Nephron progenitor cell (in vitro differentiated cells): ENCODE measurements at regions not wholly inside any gene's neighbourhood (a gene's known extent, or its start where the extent isn't known, plus 50 kb on each side); places are given as distances from the start of the nearest gene placed in this dataset.

Experiments used
- DNase-seq: peaks from one replicate; pipeline ENCODE4 v3.0.0; 2021
- H3K27ac Mint-ChIP-seq: 2 replicates; pipeline ENCODE4 v1.8.0; 2021; ENCODE audit warnings: mild to moderate bottlenecking, moderate library complexity, mixed read lengths
- H3K27me3 Mint-ChIP-seq: 2 replicates; pipeline ENCODE4 v1.8.0; 2021; ENCODE audit warnings: mild to moderate bottlenecking, low read depth, mixed read lengths; ENCODE audit not compliant: poor library complexity
- H3K36me3 Mint-ChIP-seq: 2 replicates; pipeline ENCODE4 v1.8.0; 2021; ENCODE audit warnings: low read depth, mixed read lengths
- H3K4me1 Mint-ChIP-seq: 2 replicates; pipeline ENCODE4 v1.8.0; 2021; ENCODE audit warnings: mixed read lengths
- H3K4me3 Mint-ChIP-seq: 2 replicates; pipeline ENCODE4 v1.8.0; 2021; ENCODE audit warnings: mild to moderate bottlenecking, moderate library complexity, mixed read lengths
- H3K9me3 Mint-ChIP-seq: 2 replicates; pipeline ENCODE4 v1.8.0; 2021; ENCODE audit warnings: mild to moderate bottlenecking, moderate library complexity, mixed read lengths
- TF ChIP-seq, protein P1 (sequence below): fragments of 200-600 bp; sonication (generic); IDR thresholded peaks from 2 replicates; pipeline ENCODE4 v1.5.0; 2021; ENCODE audit warnings: antibody characterized with exemption

GRCh38 chr10:94264085-94264484, 98.7 kb downstream of the NOC3L start:
- H3K4me3 Mint-ChIP-seq = no peak overlapping the region
- TF ChIP-seq, protein P1, sequence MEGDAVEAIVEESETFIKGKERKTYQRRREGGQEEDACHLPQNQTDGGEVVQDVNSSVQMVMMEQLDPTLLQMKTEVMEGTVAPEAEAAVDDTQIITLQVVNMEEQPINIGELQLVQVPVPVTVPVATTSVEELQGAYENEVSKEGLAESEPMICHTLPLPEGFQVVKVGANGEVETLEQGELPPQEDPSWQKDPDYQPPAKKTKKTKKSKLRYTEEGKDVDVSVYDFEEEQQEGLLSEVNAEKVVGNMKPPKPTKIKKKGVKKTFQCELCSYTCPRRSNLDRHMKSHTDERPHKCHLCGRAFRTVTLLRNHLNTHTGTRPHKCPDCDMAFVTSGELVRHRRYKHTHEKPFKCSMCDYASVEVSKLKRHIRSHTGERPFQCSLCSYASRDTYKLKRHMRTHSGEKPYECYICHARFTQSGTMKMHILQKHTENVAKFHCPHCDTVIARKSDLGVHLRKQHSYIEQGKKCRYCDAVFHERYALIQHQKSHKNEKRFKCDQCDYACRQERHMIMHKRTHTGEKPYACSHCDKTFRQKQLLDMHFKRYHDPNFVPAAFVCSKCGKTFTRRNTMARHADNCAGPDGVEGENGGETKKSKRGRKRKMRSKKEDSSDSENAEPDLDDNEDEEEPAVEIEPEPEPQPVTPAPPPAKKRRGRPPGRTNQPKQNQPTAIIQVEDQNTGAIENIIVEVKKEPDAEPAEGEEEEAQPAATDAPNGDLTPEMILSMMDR = no peak
- H3K4me1 Mint-ChIP-seq = no peaks in the 10 kb centered on the region
- H3K27ac Mint-ChIP-seq = no peak overlapping the region
- no peak for DNase-seq
- H3K36me3 Mint-ChIP-seq = no peaks in the 10 kb centered on the region
- peaks cover 6% of the 10 kb centered on the region for H3K27me3 Mint-ChIP-seq
- no peaks in the 10 kb centered on the region for H3K9me3 Mint-ChIP-seq

DNA sequence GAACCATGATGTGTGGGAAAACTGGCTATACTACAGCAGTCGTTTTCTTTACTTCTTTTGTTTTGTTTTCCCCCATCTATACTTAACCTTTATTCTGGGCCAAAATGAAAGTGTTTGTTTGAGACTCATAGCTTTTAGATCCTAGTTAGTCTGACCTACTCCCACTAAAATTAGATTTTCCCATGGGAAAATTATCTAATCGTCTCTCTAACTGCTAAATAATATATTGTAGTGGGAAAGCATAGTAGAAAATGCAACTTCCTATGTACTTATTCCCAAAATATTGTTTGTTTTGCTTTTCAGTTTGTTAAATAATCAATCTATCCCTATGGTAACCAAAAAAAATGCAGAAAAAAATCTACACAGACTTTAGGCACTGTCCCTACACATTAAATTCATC, 96.6 kb downstream of the NOC3L start:
- TF ChIP-seq, protein P1 = no peak
- Mint-ChIP-seq H3K36me3 (peaks cover 3% of the 10 kb centered on the region), H3K27me3 (peaks cover 6% of the 10 kb centered on the region), H3K4me1 (no peaks in the 10 kb centered on the region), H3K9me3 (peaks cover 5% of the 10 kb centered on the region), H3K4me3 (no peak overlapping the region), H3K27ac (no peak overlapping the region)
- no peak for DNase-seq

DNA sequence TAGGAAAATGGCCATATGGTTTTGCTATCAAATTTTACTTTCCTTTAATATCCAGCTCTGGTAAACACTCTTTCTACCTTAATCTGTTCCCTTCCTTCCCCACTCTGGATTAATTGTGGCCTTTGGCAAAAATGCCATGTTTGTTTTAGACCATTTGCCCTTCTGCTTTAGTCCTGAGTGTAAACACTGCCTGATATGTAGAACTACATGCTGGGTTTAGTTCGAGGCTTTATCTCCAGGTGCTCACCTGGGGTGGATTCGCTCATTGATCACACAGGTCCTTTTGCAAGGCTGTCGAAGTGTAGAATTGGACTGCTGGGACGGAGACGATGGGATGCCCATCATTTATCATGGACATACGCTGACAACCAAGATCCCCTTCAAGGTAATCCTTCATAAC, 94.1 kb downstream of the NOC3L start:
- TF ChIP-seq, protein P1 = no peak
- DNase-seq = no peak
- Mint-ChIP-seq H3K36me3 (peaks cover 27% of the 10 kb centered on the region), H3K27ac (no peak overlapping the region), H3K27me3 (peaks cover 11% of the 10 kb centered on the region), H3K4me3 (no peak overlapping the region), H3K9me3 (peaks cover 28% of the 10 kb centered on the region), H3K4me1 (no peaks in the 10 kb centered on the region)

DNA sequence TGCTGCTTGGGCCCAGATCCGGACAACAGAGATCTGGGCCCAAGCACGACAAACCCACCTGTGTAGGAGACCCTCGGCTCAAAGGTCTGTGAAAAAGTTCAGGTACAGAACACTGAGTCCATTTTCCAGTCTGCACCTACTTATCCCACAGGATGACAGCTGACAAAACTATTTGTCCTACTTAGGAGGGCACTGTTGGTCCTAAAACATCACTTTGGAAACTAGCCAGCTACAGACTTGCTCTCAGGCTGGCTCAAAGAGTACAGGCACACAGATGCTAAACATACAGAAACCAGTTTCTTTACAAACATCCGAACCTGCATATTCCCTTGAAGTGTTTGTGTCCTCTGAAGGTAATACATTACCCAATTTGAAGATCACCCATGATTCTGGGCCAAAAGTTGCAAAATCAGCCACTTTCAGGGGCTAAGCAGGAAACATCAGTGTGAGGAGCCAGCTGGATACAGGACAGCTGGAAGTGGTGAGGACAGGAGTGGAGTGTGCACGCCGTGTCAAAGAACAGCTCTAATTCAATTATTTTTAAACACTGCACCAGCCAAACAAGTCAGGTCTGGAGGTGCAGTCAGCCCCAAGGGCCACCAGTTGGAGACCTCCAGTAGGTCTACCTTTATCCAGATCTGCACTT, 88.5 kb downstream of the NOC3L start:
- Mint-ChIP-seq H3K27me3 (peaks cover 5% of the 10 kb centered on the region), H3K4me1 (no peaks in the 10 kb centered on the region), H3K27ac (no peak overlapping the region), H3K4me3 (no peak overlapping the region), H3K9me3 (peaks cover 30% of the 10 kb centered on the region), H3K36me3 (peaks cover 29% of the 10 kb centered on the region)
- TF ChIP-seq, protein P1 = no peak
- no peak for DNase-seq

DNA sequence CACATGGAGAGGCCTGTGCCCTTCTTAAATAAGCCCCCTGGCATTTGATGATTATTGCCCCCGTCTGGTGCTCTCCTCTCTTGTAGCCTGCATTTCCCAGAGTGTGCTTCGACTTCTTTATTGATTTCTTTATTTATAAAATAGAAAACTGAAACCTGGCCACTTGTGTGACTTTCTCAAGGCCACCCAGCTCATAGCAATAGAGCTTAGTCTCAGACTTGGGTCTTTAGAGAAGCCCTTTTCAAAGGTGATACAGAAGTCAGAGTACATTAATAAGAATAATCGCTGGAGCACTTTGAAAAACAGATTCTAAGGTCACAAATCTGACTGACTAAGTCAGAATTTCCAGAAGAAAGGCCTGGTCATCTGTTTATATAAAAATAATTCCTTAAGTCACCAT, 86.6 kb downstream of the NOC3L start:
- H3K27ac Mint-ChIP-seq = no peak overlapping the region
- H3K4me3 Mint-ChIP-seq = no peak overlapping the region
- no peaks in the 10 kb centered on the region for H3K4me1 Mint-ChIP-seq
- TF ChIP-seq, protein P1 = no peak
- H3K9me3 Mint-ChIP-seq = peaks cover 25% of the 10 kb centered on the region
- H3K36me3 Mint-ChIP-seq = peaks cover 25% of the 10 kb centered on the region
- H3K27me3 Mint-ChIP-seq = peaks cover 5% of the 10 kb centered on the region
- no peak for DNase-seq

DNA sequence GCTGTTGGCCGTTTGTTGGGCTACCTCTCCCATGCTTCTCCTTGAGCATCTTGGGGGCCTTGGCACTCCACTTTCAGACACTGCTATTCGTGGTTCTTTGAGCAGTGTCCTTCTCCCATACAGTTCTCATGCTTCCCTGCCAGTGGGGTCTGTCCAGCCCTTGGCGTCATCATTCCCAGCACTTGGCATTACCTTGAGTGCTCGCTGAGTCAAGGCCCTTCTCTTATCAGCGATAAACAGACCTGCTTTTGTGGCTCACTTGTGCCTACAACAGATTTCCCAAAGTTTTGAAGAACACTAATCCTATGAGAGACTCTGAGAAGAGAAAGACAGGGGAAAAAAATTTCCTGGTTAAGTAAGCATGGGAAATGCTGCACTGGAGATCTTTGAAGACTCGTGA, 85.3 kb downstream of the NOC3L start:
- TF ChIP-seq, protein P1 = no peak
- no peak overlapping the region for H3K27ac Mint-ChIP-seq
- no peaks in the 10 kb centered on the region for H3K4me1 Mint-ChIP-seq
- H3K36me3 Mint-ChIP-seq = peaks cover 14% of the 10 kb centered on the region
- no peak for DNase-seq
- H3K9me3 Mint-ChIP-seq = peaks cover 12% of the 10 kb centered on the region
- no peak overlapping the region for H3K4me3 Mint-ChIP-seq
- peaks cover 5% of the 10 kb centered on the region for H3K27me3 Mint-ChIP-seq
